Natural killer cell (primary cell): ENCODE measurements at regions not wholly inside any gene's neighbourhood (a gene's known extent, or its start where the extent isn't known, plus 50 kb on each side); places are given as distances from the start of the nearest gene placed in this dataset.

ENCODE experiments used
- ATAC-seq, 3 donors: fragments of 150-1000 bp in 2 of 3; fragments of 200-7000 bp in 1 of 3; cut with Tn5 transposase; 1 replicate in 1 of 3; 2 replicates in 2 of 3; pipeline ENCODE4 v1.10.0; 2021; ENCODE audit warnings: mild to moderate bottlenecking in 2 of 3, moderate library complexity in 2 of 3
- DNase-seq, 2 donors: peaks; one replicate each; pipeline versions ENCODE4 v3.0.0 to v3.0.0-alpha.2; 2013 to 2021; ENCODE audit warnings: mixed read lengths in 1 of 2
- H3K27ac ChIP-seq: one replicate; pipeline ENCODE4 v1.5.1; 2013; ENCODE audit warnings: mild to moderate bottlenecking, low read length
- H3K27me3 ChIP-seq: one replicate; pipeline ENCODE4 v1.6.1; 2013; ENCODE audit warnings: low read length; ENCODE audit not compliant: control insufficient read depth, insufficient read depth
- H3K36me3 ChIP-seq: one replicate; pipeline ENCODE4 v1.6.1; 2013; ENCODE audit warnings: low read length; ENCODE audit not compliant: control insufficient read depth, insufficient read depth
- H3K4me1 ChIP-seq: one replicate; pipeline ENCODE4 v1.6.1; 2013; ENCODE audit warnings: low read length; ENCODE audit not compliant: control insufficient read depth, insufficient read depth
- H3K4me3 ChIP-seq: one replicate; pipeline ENCODE4 v1.5.1; 2013; ENCODE audit warnings: low read length
- H3K9me3 ChIP-seq: one replicate; pipeline ENCODE4 v1.6.1; 2013; ENCODE audit warnings: low read length; ENCODE audit not compliant: control insufficient read depth, insufficient read depth
- H3K27ac Mint-ChIP-seq, 2 donors: one replicate each; pipeline ENCODE4 v1.8.0; 2022; ENCODE audit warnings: mild to moderate bottlenecking in 2 of 2, mixed read lengths in 2 of 2, moderate library complexity in 1 of 2
- H3K27me3 Mint-ChIP-seq, 2 donors: one replicate each; pipeline ENCODE4 v1.8.0; 2022; ENCODE audit warnings: low read depth in 2 of 2, mixed read lengths in 2 of 2
- H3K36me3 Mint-ChIP-seq: one replicate; pipeline ENCODE4 v1.8.0; 2022; ENCODE audit warnings: mixed read lengths
- H3K4me1 Mint-ChIP-seq, 2 donors: one replicate each; pipeline ENCODE4 v1.8.0; 2022; ENCODE audit warnings: mixed read lengths in 2 of 2
- H3K4me3 Mint-ChIP-seq: one replicate; pipeline ENCODE4 v1.8.0; 2022; ENCODE audit warnings: mild to moderate bottlenecking, moderate library complexity, mixed read lengths
- H3K9me3 Mint-ChIP-seq, 2 donors: one replicate each; pipeline ENCODE4 v1.8.0; 2022; ENCODE audit warnings: mixed read lengths in 2 of 2
- CTCF ChIP-seq: fragments of 200-600 bp; IDR thresholded peaks from one replicate; pipeline ENCODE4 v1.8.0; 2022; ENCODE audit warnings: antibody characterized with exemption
- WGBS: methylation state at CpG from one replicate; pipeline ENCODE4 v1.1.7; 2013; ENCODE audit warnings: missing lambda C conversion rate; ENCODE audit not compliant: insufficient coverage; 5-methylcytosine and 5-hydroxymethylcytosine counted together
- intact Hi-C: fragments of 100-400 bp; cut with micrococcal nuclease; formaldehyde crosslinking; loops from one replicate; pipeline ENCODE4 v1.14.2; 2022

GRCh38 chr10:106320078-106320477 lies 844.4 kb downstream of the SORCS1 start:
- Histone ChIP-seq H3K4me1 (no peaks in the 10 kb centered on the region), H3K27me3 (no peaks in the 10 kb centered on the region), H3K4me3 (no peak overlapping the region), H3K36me3 (no peaks in the 10 kb centered on the region), H3K9me3 (peaks cover 5% of the 10 kb centered on the region), H3K27ac (no peak overlapping the region)
- no peaks in the 10 kb centered on the region for H3K27me3 Mint-ChIP-seq
- DNase-seq: no peak
- H3K36me3 Mint-ChIP-seq: no peaks in the 10 kb centered on the region
- ATAC-seq: no peak
- H3K4me1 Mint-ChIP-seq: no peaks in the 10 kb centered on the region
- 90% methylated on average over 5 of the region's 5 CpGs for WGBS
- intact Hi-C loops: no loop called here
- no peak for TF ChIP-seq CTCF
- no peak overlapping the region for H3K27ac Mint-ChIP-seq
- H3K4me3 Mint-ChIP-seq: no peak overlapping the region
- H3K9me3 Mint-ChIP-seq: peaks cover 8 to 9% of the 10 kb centered on the region in 2 donors

- Mint-ChIP-seq H3K36me3 (no peaks in the 10 kb centered on the region), H3K9me3 (peaks cover 3 to 5% of the 10 kb centered on the region in 2 donors), H3K27ac (no peak overlapping the region), H3K4me1 (no peaks in the 10 kb centered on the region), H3K27me3 (no peaks in the 10 kb centered on the region), H3K4me3 (no peak overlapping the region)
- H3K4me1 ChIP-seq: no peaks in the 10 kb centered on the region
- no peak for TF ChIP-seq CTCF
- H3K4me3 ChIP-seq: no peak overlapping the region
- DNase-seq: no peak
- no peak overlapping the region for H3K27ac ChIP-seq
- WGBS: 90% methylated on average over 2 of the region's 2 CpGs
- no peak for ATAC-seq
- intact Hi-C loops: no loop called here
- peaks cover 5% of the 10 kb centered on the region for H3K9me3 ChIP-seq
- H3K27me3 ChIP-seq: no peaks in the 10 kb centered on the region
- H3K36me3 ChIP-seq: no peaks in the 10 kb centered on the region
Measured at GRCh38 chr10:106317554-106317953, 847.0 kb downstream of the SORCS1 start.

GRCh38 chr10:106313041-106313440 lies 851.5 kb downstream of the SORCS1 start:
- H3K9me3 ChIP-seq: peaks cover 3% of the 10 kb centered on the region
- Mint-ChIP-seq H3K36me3 (no peaks in the 10 kb centered on the region), H3K27me3 (no peaks in the 10 kb centered on the region), H3K4me3 (no peak overlapping the region), H3K27ac (no peak overlapping the region), H3K9me3 (peaks cover 4 to 12% of the 10 kb centered on the region in 2 donors), H3K4me1 (no peaks in the 10 kb centered on the region)
- DNase-seq: no peak
- no peaks in the 10 kb centered on the region for H3K27me3 ChIP-seq
- no CpG with 5 or more reads among the region's 1 CpG for WGBS
- no peak for TF ChIP-seq CTCF
- intact Hi-C loops: no loop called here
- no peak overlapping the region for H3K27ac ChIP-seq
- ATAC-seq: no peak
- H3K4me3 ChIP-seq: no peak overlapping the region
- no peaks in the 10 kb centered on the region for H3K36me3 ChIP-seq
- H3K4me1 ChIP-seq: no peaks in the 10 kb centered on the region

GRCh38 chr10:106312087-106312486 lies 852.4 kb downstream of the SORCS1 start:
- 36% methylated on average over 1 of the region's 1 CpG for WGBS
- ATAC-seq: no peak
- peaks cover 3% of the 10 kb centered on the region for H3K9me3 ChIP-seq
- H3K4me3 ChIP-seq: no peak overlapping the region
- Mint-ChIP-seq H3K4me3 (no peak overlapping the region), H3K4me1 (no peaks in the 10 kb centered on the region), H3K27ac (no peak overlapping the region), H3K27me3 (no peaks in the 10 kb centered on the region), H3K36me3 (no peaks in the 10 kb centered on the region), H3K9me3 (peaks cover 4 to 12% of the 10 kb centered on the region in 2 donors)
- DNase-seq: no peak
- TF ChIP-seq CTCF: no peak
- no peaks in the 10 kb centered on the region for H3K27me3 ChIP-seq
- H3K27ac ChIP-seq: no peak overlapping the region
- no peaks in the 10 kb centered on the region for H3K36me3 ChIP-seq
- intact Hi-C loops: no loop called here
- no peaks in the 10 kb centered on the region for H3K4me1 ChIP-seq
